Activated CD4-positive, alpha-beta T cell treated with anti-CD3 and anti-CD28 coated beads for 36 hours (primary cell): ENCODE measurements at regions not wholly inside any gene's neighbourhood (a gene's known extent, or its start where the extent isn't known, plus 50 kb on each side); places are given as distances from the start of the nearest gene placed in this dataset.
"Not testable (repeated sequence)": the region's sequence is repeated elsewhere in the genome, so short reads cannot be mapped to it uniquely, and the experiment has no call there.

Experiments
- ATAC-seq: fragments of 200-7000 bp; cut with Tn5 transposase; one replicate; pipeline ENCODE4 v1.10.0; 2021; ENCODE audit warnings: mild to moderate bottlenecking, moderate library complexity
- CTCF ChIA-PET: fragments of 350-600 bp; sonication (Branson Sonifier 250); formaldehyde crosslinking; loops from one replicate; lab custom pipeline; 2021; ENCODE audit warnings: antibody characterized with exemption; lab: Charles Lee
- POLR2A ChIA-PET: fragments of 350-600 bp; sonication (Branson Sonifier 250); formaldehyde crosslinking; loops from one replicate; lab custom pipeline; 2021; ENCODE audit warnings: antibody characterized with exemption, inconsistent platforms; lab: Charles Lee
- DNase-seq: peaks from one replicate; pipeline ENCODE4 v3.0.0-alpha.2; 2020
- H3K27ac Mint-ChIP-seq: one replicate; pipeline ENCODE4 v1.8.0; 2021; ENCODE audit warnings: mixed read lengths
- H3K27me3 Mint-ChIP-seq: one replicate; pipeline ENCODE4 v1.8.0; 2021; ENCODE audit warnings: mixed read lengths
- H3K36me3 Mint-ChIP-seq: one replicate; pipeline ENCODE4 v1.8.0; 2021; ENCODE audit warnings: low read depth, mixed read lengths
- H3K4me1 Mint-ChIP-seq: one replicate; pipeline ENCODE4 v1.8.0; 2021; ENCODE audit warnings: mixed read lengths
- H3K4me3 Mint-ChIP-seq: one replicate; pipeline ENCODE4 v1.8.0; 2021; ENCODE audit warnings: mild to moderate bottlenecking, moderate library complexity, mixed read lengths
- H3K9me3 Mint-ChIP-seq: one replicate; pipeline ENCODE4 v1.8.0; 2021; ENCODE audit warnings: low read depth, mixed read lengths
- intact Hi-C, 2 experiments: fragments of 100-400 bp; cut with DNase I in 1 of 2; cut with micrococcal nuclease in 1 of 2; formaldehyde crosslinking; loops; one replicate each; pipeline versions ENCODE4 v1.14.2 to v1.15.1; 2022 to 2024; cut with DNase I, micrococcal nuclease

DNA sequence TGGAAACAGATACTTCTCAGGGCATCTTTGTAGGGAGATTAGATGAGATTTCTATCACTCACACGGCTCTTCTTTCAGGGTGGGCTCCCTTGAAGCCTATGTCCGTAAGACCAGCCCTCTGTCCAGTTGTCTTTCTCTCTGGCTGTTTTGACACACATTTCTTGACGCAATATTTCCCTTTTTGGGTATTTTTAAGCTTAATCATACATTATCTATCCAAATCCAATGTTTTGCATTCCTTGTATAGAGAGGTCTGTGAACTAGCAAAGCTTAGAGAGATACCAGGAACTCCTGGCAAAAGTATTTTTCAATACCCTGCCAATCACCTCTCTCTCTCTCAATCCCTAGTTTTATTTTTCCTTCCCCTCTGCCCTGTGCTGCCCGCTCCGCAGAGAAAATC, 79.3 kb downstream of the EOMES start:
- Mint-ChIP-seq H3K36me3 (no peaks in the 10 kb centered on the region), H3K9me3 (no peaks in the 10 kb centered on the region), H3K27ac (no peak overlapping the region), H3K4me1 (peaks cover 14% of the 10 kb centered on the region), H3K27me3 (no peaks in the 10 kb centered on the region), H3K4me3 (no peak overlapping the region)
- no peak for ATAC-seq
- intact Hi-C loops = no loop called here
- ChIA-PET CTCF (interaction anchor here (0.7 to 1.0 kb wide), 2 partner anchors 40 to 99 kb away, joined by 3 to 5 read pairs; no protein-coding TSS in a partner anchor), POLR2A (no interaction called here)
- no peak for DNase-seq

GRCh38 chr3:27641888-27642601, 80.1 kb downstream of the EOMES start:
- Mint-ChIP-seq H3K4me1 (peaks cover 14% of the 10 kb centered on the region), H3K27me3 (no peaks in the 10 kb centered on the region), H3K4me3 (no peak overlapping the region), H3K36me3 (no peaks in the 10 kb centered on the region), H3K9me3 (no peaks in the 10 kb centered on the region), H3K27ac (no peak overlapping the region)
- ATAC-seq = no peak
- intact Hi-C loops = no loop called here
- no peak for DNase-seq
- ChIA-PET CTCF (interaction anchor here (0.7 to 1.2 kb wide), 3 partner anchors 41 to 174 kb away, joined by 3 to 5 read pairs (median 3); no protein-coding TSS in a partner anchor), POLR2A (no interaction called here)

DNA sequence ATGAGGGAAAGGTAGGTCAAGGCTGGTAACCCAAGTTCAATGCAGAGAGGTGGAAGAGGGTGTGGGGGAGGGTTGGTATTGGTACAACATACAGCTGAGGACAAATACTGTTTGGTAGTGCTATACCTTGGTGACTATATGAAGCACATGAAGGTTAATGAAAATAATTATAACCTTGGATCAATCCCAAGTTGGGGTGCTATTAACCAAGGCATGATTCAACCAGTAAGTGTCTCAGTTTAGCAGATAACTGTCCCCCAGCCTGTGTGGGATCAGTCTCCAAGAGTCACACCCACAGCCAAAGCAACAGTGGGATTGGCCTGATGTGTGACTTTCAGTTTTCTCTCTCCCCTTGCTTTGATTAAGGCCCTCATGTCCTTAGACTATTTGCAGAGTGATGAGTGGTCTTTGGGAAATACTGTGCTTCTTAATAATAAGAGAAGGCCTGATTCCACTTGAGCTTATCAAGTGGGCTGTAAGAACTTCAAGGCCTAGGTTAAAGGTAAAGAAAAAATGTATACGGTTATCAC, 80.8 kb downstream of the EOMES start:
- intact Hi-C loops = no loop called here
- POLR2A ChIA-PET = no interaction called here
- CTCF ChIA-PET = interaction anchor here (1.2 to 1.3 kb wide), 2 partner anchors 40 to 173 kb away, joined by 3 read pairs; no protein-coding TSS in a partner anchor

GRCh38 chr3:27639271-27639670, 82.9 kb downstream of the EOMES start:
- intact Hi-C loops = loop anchor here in 1 of 2 experiments (1.0 kb wide), 1 partner anchor 30 kb away; no protein-coding TSS in a partner anchor
- H3K27ac Mint-ChIP-seq = peak overlapping the region; percentile 82
- peaks cover 14% of the 10 kb centered on the region for H3K4me1 Mint-ChIP-seq
- POLR2A ChIA-PET = no interaction called here
- CTCF ChIA-PET = no interaction called here
- DNase-seq = no peak
- H3K36me3 Mint-ChIP-seq = no peaks in the 10 kb centered on the region
- H3K9me3 Mint-ChIP-seq = no peaks in the 10 kb centered on the region
- no peak overlapping the region for H3K4me3 Mint-ChIP-seq
- no peaks in the 10 kb centered on the region for H3K27me3 Mint-ChIP-seq
- peak; percentile 91 for ATAC-seq

More for the DNA sequence above, 80.8 kb downstream of the EOMES start:
- Mint-ChIP-seq H3K27me3 (no peaks in the 10 kb centered on the region), H3K27ac (no peak overlapping the region), H3K4me1 (peaks cover 14% of the 10 kb centered on the region), H3K36me3 (no peaks in the 10 kb centered on the region), H3K4me3 (no peak overlapping the region), H3K9me3 (no peaks in the 10 kb centered on the region)
- ATAC-seq (no peak), DNase-seq (no peak)

DNA sequence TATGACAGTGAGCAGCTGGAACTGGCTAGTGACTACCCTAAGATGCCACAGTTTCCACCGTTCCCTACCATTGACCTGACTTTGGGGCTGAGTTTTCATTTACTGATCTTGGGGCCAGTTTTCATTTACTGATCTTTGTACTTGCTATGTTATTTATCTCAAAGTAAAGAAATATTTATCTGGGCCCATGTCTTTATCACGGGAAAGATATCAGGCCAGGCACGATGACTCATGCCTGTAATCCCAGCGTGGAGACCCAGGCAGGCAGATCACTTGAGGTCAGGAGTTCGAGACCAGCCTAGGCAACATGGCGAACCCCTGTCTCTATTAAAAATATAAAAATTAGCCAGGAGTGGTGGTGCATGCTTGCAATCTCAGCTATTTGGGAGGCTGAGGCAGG, 83.5 kb downstream of the EOMES start:
- DNase-seq (no peak), ATAC-seq (no peak)
- Mint-ChIP-seq H3K4me3 (no peak overlapping the region), H3K36me3 (no peaks in the 10 kb centered on the region), H3K27ac (no peak overlapping the region), H3K9me3 (no peaks in the 10 kb centered on the region), H3K27me3 (no peaks in the 10 kb centered on the region), H3K4me1 (peaks cover 16% of the 10 kb centered on the region)
- ChIA-PET CTCF (no interaction called here), POLR2A (no interaction called here)
- intact Hi-C loops = no loop called here

DNA sequence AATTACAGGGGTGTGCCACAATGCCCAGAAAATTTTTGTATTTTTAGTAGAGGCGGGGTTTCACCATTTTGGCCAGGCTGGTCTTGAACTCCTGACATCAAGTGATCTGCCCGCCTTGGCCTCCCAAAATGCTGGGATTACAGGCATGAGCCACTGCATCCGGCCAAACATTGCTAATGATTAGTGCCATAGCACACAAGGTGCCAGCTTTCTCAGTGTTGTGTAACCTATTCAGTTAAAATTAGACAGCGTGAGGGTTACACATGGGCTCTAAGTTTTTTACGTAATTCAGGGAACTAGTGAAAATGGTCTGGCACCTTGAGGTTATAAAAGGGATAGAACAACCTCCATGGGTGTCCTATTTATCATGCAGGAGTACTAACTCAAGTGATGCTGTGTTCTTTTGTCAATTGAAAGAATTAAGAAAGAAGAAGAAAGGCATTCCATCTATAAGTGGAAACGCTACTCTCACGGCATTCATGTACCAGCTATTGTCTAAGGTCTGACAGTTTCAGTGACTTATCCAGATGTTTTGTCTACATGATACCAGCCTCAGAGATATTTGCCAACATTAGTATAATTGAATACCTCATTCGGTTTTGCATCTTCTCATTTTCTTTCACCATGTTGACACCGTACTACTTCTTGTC, 84.7 kb downstream of the EOMES start:
- H3K4me1 Mint-ChIP-seq = peaks cover 22% of the 10 kb centered on the region

DNA sequence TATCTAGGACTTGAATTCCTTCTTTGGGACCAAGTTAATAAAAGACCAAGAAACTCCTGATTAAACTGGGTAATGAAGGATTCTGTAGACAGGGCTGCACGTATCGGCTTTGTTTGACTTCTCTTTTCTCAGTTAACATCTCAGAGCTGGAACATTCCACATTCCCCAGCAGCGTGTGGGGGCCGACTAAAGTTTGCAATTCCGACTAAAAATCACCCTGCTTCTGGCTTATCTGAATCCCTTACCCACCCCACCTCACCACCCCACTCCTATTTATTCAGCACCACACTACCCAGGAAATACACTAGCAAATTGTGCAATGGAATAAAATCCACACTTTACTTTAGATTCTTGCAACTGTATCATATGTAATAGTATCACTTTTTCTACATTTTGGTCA, 87.1 kb downstream of the EOMES start:
- CTCF ChIA-PET, POLR2A ChIA-PET, H3K36me3 Mint-ChIP-seq, ATAC-seq, DNase-seq, H3K9me3 Mint-ChIP-seq, intact Hi-C loops, H3K27me3 Mint-ChIP-seq, H3K27ac Mint-ChIP-seq, H3K4me3 Mint-ChIP-seq: not testable (repeated sequence)
- H3K4me1 Mint-ChIP-seq = peaks cover 24% of the 10 kb centered on the region

More for the DNA sequence above, 84.7 kb downstream of the EOMES start:
- Mint-ChIP-seq H3K36me3 (no peaks in the 10 kb centered on the region), H3K27ac (no peak overlapping the region), H3K27me3 (no peaks in the 10 kb centered on the region), H3K9me3 (no peaks in the 10 kb centered on the region), H3K4me3 (no peak overlapping the region)
- ChIA-PET CTCF (interaction anchor here (0.6 to 1.0 kb wide), 2 partner anchors 74 to 600 kb away, joined by 3 read pairs; no protein-coding TSS in a partner anchor), POLR2A (no interaction called here)
- no peak for ATAC-seq
- intact Hi-C loops = no loop called here
- no peak for DNase-seq

DNA sequence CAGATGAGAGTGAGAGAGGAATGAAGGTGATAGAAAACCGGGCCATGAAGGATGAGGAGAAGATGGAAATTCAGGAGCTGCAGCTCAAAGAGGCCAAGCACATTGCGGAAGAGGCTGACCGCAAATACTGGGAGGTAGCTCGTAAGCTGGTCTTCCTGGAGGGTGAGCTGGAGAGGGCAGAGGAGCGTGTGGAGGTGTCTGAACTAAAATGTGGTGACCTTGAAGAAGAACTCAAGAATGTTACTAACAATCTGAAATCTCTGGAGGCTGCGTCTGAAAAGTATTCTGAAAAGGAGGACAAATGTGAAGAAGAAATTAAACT, 88.9 kb downstream of the EOMES start:
- ATAC-seq (peak; percentile 23), DNase-seq (no peak)
- Mint-ChIP-seq H3K9me3 (no peaks in the 10 kb centered on the region), H3K27ac (peak overlapping the region; percentile 77), H3K36me3 (no peaks in the 10 kb centered on the region), H3K27me3 (no peaks in the 10 kb centered on the region), H3K4me3 (peak overlapping the region; percentile 75), H3K4me1 (peaks cover 26% of the 10 kb centered on the region)
- POLR2A ChIA-PET = no interaction called here
- intact Hi-C loops = loop anchor here in 1 of 2 experiments (2.0 to 5.0 kb wide), 2 partner anchors 148 to 714 kb away; partner anchors contain the start of genes AZI2, SLC4A7 and ZCWPW2
- CTCF ChIA-PET = interaction anchor here (1.1 to 1.6 kb wide), 5 partner anchors 25 to 166 kb away, joined by 3 to 5 read pairs (median 5); no protein-coding TSS in a partner anchor

DNA sequence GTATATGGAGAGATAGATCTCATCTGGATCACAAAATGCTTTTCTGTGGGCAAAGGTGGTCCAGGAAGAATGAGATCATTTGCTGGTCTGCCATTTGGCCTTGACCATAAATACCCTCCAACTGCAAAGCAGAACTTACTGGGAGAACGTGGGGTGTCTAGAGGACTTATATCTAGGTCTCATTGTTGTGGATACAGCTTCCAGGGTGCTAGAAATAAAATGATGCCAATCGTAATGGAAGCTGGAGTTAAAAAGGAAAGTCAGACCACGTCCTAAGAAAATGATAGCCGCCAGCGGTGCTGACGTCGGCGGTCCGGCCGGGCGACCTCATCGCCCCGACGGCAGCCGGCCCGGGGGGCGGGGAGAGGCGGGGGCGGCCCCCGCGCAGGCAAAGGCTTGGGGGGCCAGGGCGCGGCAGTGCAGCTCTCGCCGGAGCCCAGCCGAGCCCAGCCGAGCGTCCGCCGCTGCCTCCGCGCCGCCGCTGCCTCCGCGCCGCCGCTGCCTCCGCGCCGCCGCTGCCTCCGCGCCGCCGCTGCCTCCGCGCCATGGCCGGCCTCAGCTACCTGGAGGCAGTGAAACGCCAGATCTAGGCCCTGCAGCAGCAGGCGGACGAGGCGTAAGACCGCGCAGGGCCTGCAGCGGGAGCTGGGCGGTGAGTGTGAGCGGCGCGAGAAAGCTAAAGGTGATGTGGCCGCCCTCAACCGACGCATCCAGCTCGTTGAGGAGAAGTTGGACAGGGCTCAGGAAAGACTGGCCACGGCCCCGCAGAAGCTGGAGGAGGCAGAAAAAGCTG, 89.5 kb downstream of the EOMES start:
- H3K27ac Mint-ChIP-seq = peak overlapping the region; percentile 77
- CTCF ChIA-PET = interaction anchor here (0.5 to 1.6 kb wide), 6 partner anchors 26 to 165 kb away, joined by 3 to 5 read pairs (median 4); no protein-coding TSS in a partner anchor

GRCh38 chr3:27630885-27631284, 91.2 kb downstream of the EOMES start:
- no peaks in the 10 kb centered on the region for H3K27me3 Mint-ChIP-seq
- peaks cover 30% of the 10 kb centered on the region for H3K4me1 Mint-ChIP-seq
- H3K27ac Mint-ChIP-seq = no peak overlapping the region
- intact Hi-C loops = loop anchor here (1.0 to 5.0 kb wide), 5 partner anchors 34 to 716 kb away; partner anchors contain the start of genes AZI2 (in 1 of the 2) and ZCWPW2 (in 1 of the 2)
- no peaks in the 10 kb centered on the region for H3K9me3 Mint-ChIP-seq
- ChIA-PET POLR2A (interaction anchor here (1.0 kb wide), 1 partner anchor 146 kb away, joined by 3 read pairs; the partner anchor contains the start of gene SLC4A7), CTCF (interaction anchor here (0.5 to 1.5 kb wide), 5 partner anchors 10 to 82 kb away, joined by 3 to 4 read pairs (median 3); no protein-coding TSS in a partner anchor)
- peak; percentile 64 for ATAC-seq
- H3K4me3 Mint-ChIP-seq = no peak overlapping the region
- H3K36me3 Mint-ChIP-seq = no peaks in the 10 kb centered on the region
- DNase-seq = no peak

More for the DNA sequence above, 89.5 kb downstream of the EOMES start:
- peak; percentile 60 for DNase-seq
- H3K4me1 Mint-ChIP-seq = peaks cover 28% of the 10 kb centered on the region
- intact Hi-C loops = loop anchor here in 1 of 2 experiments (2.0 to 5.0 kb wide), 2 partner anchors 148 to 715 kb away; partner anchors contain the start of genes AZI2, SLC4A7 and ZCWPW2
- peak overlapping the region; percentile 75 for H3K4me3 Mint-ChIP-seq
- POLR2A ChIA-PET = no interaction called here
- peak; percentile 71 for ATAC-seq
- no peaks in the 10 kb centered on the region for H3K27me3 Mint-ChIP-seq
- no peaks in the 10 kb centered on the region for H3K9me3 Mint-ChIP-seq
- no peaks in the 10 kb centered on the region for H3K36me3 Mint-ChIP-seq
